ENCODE measurements at regions not wholly inside any gene's neighbourhood (a gene's known extent, or its start where the extent isn't known, plus 50 kb on each side); places are given as distances from the start of the nearest gene placed in this dataset.

DNA sequence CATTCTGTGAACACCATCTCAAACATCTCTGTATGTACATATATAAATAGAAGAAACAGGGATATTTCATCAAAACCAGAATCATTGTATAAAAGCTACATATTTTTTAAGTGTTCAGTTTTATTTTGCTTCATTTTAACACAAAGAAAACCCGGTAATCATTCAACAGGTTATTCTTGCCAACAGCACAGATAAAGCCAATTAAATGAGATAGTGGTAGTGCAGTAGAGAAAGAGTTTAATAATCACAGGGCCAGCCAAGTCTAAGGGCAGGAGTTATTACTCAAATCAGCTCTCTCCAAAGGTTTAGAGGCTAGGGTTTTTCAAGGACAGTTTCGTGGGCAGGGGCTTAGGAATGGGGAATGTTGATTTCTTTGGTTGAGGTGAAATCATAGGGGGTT is 261.0 kb upstream of the KIF2A start:
- no peak for DNase-seq (ENCODE audit: low read depth)
- TF ChIP-seq, protein P1, sequence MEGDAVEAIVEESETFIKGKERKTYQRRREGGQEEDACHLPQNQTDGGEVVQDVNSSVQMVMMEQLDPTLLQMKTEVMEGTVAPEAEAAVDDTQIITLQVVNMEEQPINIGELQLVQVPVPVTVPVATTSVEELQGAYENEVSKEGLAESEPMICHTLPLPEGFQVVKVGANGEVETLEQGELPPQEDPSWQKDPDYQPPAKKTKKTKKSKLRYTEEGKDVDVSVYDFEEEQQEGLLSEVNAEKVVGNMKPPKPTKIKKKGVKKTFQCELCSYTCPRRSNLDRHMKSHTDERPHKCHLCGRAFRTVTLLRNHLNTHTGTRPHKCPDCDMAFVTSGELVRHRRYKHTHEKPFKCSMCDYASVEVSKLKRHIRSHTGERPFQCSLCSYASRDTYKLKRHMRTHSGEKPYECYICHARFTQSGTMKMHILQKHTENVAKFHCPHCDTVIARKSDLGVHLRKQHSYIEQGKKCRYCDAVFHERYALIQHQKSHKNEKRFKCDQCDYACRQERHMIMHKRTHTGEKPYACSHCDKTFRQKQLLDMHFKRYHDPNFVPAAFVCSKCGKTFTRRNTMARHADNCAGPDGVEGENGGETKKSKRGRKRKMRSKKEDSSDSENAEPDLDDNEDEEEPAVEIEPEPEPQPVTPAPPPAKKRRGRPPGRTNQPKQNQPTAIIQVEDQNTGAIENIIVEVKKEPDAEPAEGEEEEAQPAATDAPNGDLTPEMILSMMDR (IDR thresholded peaks at IDR 0.05; ENCODE audit: insufficient read depth, low read depth, low read length, missing control alignments): no peak
- no peak overlapping the region for H3K4me3 ChIP-seq (ENCODE audit: low read depth, low read length)

DNA sequence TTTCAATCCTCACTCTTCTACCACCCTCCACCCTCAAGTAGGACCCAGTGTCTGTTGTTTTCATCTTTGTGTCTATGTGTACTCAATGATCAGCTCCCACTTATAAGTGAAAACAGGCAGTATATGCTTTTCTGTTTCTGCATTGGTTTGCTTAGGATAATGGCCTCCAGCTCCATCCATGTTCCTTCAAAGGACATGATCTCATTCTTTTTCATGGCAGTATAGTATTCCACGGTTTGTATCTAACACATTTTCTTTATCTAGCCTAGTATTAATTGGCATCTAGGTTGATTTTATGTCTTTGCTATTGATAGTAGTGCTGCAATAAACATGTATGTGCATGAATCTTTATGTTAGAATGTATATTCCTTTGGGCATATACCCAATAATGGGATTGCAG is 259.8 kb upstream of the KIF2A start:
- TF ChIP-seq, protein P1 (IDR thresholded peaks at IDR 0.05; ENCODE audit: insufficient read depth, low read depth, low read length, missing control alignments): no peak
- DNase-seq (ENCODE audit: low read depth): no peak
- no peak overlapping the region for H3K4me3 ChIP-seq (ENCODE audit: low read depth, low read length)

DNA sequence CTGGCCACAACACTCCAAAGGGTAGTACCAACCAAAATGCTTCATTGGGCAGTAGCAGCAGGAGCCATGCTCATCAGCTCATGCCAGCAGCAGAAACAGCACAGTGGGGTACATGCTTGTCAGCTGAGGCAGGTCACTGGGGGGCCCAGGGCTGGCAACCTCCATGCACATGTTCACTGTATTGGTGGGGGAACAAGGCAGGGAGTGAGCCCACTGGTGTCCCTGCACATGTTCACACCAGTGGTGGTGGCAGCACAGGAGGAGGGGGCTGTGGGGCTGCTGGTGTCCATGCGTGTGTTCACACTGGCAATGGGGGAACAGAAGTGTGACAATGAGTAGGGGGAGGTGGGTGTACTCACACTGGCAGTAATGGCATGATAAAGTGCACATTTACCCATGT is 254.3 kb upstream of the KIF2A start:
- H3K4me3 ChIP-seq (ENCODE audit: low read depth, low read length): no peak overlapping the region
- TF ChIP-seq, protein P1 (IDR thresholded peaks at IDR 0.05; ENCODE audit: insufficient read depth, low read depth, low read length, missing control alignments): no peak
- DNase-seq (ENCODE audit: low read depth): no peak

DNA sequence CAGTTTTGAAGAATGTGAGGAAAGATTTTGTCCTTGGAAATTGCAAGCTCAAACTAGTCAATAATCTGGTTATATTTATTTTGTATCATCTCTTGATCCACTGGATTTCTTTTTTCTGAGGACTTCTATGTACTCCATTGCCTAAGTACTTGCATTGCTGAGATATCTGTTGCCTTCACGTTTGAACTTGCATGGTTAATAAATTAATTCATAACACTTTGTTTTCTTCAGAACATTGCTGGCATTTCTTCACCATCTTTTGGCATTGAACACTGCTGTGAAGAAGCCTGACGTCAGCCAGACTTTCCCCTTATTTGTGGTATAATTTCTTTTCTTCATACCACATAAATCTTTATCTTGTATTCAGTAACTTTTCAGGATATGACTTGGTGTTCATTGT is 246.0 kb upstream of the KIF2A start:
- TF ChIP-seq, protein P1 (IDR thresholded peaks at IDR 0.05; ENCODE audit: insufficient read depth, low read depth, low read length, missing control alignments): no peak
- DNase-seq (ENCODE audit: low read depth): no peak
- no peak overlapping the region for H3K4me3 ChIP-seq (ENCODE audit: low read depth, low read length)

DNA sequence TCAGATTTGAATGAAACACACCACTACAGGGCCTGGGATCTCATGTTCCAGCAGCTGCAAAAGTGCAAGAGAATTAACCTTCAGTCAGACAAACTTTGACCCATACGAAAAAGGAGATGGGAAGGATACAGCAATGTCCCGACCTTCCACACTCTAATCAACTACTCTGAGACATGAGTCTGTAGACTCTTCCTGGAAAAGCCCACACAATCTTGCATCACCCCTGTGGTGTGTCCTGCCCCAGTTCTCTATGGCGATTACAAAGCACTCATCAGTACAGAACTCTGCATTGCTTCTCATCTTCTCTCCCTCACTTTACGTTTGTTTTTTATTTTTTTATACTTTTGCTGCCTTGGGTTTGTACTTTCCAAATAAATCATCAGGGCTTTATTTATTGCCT is 241.0 kb upstream of the KIF2A start:
- TF ChIP-seq, protein P1 (IDR thresholded peaks at IDR 0.05; ENCODE audit: insufficient read depth, low read depth, low read length, missing control alignments): no peak
- DNase-seq (ENCODE audit: low read depth): no peak
- H3K4me3 ChIP-seq (ENCODE audit: low read depth, low read length): no peak overlapping the region

DNA sequence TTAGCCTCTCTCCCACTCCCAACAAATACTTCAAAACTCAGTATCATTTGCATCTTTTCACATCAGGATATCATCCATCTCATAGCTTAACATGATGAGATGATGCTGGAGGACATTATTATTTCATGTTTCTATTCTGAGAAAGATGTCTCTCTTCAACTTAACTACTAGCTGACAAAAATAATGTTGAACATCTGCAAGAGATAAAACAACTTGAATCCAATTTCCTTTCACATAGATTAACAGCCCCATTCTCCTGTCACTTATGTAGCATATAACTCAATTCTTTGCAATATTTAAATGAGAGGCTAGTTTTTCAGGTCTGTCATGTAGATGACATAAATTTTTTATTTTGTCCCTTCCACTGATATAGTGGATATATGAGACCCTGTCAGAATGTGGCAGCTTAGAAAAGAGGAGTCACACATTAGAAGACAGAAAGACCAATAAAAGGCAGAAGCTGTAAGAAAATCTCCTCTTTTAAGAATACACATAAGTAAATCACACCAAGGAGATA is 239.2 kb upstream of the KIF2A start:
- no peak overlapping the region for H3K4me3 ChIP-seq (ENCODE audit: low read depth, low read length)
- TF ChIP-seq, protein P1 (IDR thresholded peaks at IDR 0.05; ENCODE audit: insufficient read depth, low read depth, low read length, missing control alignments): no peak
- DNase-seq (ENCODE audit: low read depth): no peak

DNA sequence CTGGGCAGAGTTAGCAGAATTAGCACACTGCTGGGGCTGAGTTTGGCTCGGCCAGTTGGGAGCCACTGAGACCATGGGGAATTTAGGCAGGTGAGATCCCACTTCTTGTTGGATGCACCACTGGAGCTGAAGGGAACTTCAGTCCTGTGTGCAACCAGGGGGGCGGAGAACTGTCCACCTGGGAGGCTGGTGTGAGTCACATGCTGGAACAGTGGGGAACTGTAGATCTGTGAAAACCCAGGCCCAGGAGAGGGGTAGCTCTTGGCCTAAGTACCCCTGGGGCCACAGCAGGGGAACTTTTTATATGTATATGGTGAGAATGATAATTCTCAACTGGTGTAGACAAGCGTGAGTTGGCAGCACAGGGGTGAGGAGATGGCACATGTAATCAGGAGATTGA is 237.5 kb upstream of the KIF2A start:
- DNase-seq (ENCODE audit: low read depth): no peak
- no peak overlapping the region for H3K4me3 ChIP-seq (ENCODE audit: low read depth, low read length)
- TF ChIP-seq, protein P1 (IDR thresholded peaks at IDR 0.05; ENCODE audit: insufficient read depth, low read depth, low read length, missing control alignments): no peak
